ENCODE measurements at regions not wholly inside any gene's neighbourhood (a gene's known extent, or its start where the extent isn't known, plus 50 kb on each side); places are given as distances from the start of the nearest gene placed in this dataset.

GRCh38 chr1:216937491-216937890 is 214.3 kb upstream of the ESRRG start:
- TF ChIP-seq, protein P1, sequence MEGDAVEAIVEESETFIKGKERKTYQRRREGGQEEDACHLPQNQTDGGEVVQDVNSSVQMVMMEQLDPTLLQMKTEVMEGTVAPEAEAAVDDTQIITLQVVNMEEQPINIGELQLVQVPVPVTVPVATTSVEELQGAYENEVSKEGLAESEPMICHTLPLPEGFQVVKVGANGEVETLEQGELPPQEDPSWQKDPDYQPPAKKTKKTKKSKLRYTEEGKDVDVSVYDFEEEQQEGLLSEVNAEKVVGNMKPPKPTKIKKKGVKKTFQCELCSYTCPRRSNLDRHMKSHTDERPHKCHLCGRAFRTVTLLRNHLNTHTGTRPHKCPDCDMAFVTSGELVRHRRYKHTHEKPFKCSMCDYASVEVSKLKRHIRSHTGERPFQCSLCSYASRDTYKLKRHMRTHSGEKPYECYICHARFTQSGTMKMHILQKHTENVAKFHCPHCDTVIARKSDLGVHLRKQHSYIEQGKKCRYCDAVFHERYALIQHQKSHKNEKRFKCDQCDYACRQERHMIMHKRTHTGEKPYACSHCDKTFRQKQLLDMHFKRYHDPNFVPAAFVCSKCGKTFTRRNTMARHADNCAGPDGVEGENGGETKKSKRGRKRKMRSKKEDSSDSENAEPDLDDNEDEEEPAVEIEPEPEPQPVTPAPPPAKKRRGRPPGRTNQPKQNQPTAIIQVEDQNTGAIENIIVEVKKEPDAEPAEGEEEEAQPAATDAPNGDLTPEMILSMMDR (IDR thresholded peaks at IDR 0.05): no peak
- no peak for TF ChIP-seq POLR2A (IDR thresholded peaks at IDR 0.05)
